Stimulated activated CD4-positive, alpha-beta T cell treated with anti-CD3 and anti-CD28 coated beads, TNF-alpha, amount 100 ng/mL, for 24 hours (primary cell): ENCODE measurements at regions not wholly inside any gene's neighbourhood (a gene's known extent, or its start where the extent isn't known, plus 50 kb on each side); places are given as distances from the start of the nearest gene placed in this dataset.
"Not testable (repeated sequence)": the region's sequence is repeated elsewhere in the genome, so short reads cannot be mapped to it uniquely, and the experiment has no call there.

ENCODE experiments used
- DNase-seq, 3 experiments: peaks; one replicate each; pipeline ENCODE4 v3.0.0-alpha.2; 2020; ENCODE audit warnings: low read depth in 3 of 3

GRCh38 chr4:8972635-8973034 is 101.0 kb upstream of the HMX1 start:
- DNase-seq: not testable (repeated sequence)

- DNase-seq: not testable (repeated sequence)
These were observed 94.3 kb upstream of the HMX1 start for GRCh38 chr4:8965896-8966295.

- DNase-seq: not testable (repeated sequence)
These were observed 92.7 kb upstream of the HMX1 start for GRCh38 chr4:8964201-8964788.

DNA sequence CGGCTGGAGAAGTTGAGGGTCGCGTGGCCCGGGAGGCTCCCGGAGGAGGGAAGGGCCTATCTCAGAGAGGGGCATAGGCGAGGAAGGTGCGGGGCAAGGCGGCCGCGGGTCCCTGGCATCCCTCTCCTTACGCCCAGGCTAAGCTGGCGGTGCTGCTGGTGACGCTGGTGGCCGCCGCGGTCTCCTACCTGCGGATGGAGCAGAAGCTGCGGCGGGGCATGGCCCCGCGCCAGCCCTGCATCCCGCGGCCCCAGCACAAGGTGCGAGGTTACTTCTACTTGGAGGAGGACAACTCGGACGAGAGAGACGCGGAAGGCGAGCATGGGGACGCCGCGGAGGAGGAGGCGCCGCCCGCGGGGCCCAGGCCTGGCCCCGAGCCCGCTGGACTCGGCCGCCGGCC is 91.9 kb upstream of the HMX1 start:
- not testable (repeated sequence) for DNase-seq

GRCh38 chr4:8961343-8961742 is 89.7 kb upstream of the HMX1 start:
- peak; percentile 2 to 69 (median 20) for DNase-seq

DNA sequence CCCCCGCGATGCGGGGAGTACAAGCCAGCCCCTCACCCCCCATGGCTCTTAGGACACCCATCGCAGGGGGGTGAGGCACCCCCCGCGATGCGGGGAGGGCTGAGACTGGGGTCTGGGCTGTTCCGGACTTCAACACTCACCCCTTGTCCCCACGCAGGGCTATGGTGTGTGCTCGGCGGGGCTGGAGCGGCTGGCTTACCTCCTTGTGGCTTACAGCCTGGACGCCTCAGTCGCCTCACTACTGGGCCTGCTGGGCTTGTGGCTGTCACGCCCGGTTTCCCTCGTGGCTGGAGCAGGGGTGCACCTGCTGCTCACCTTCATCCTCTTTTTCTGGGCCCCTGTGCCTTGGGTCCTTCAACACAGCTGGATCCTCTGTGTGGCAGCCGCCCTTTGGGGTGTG is 87.8 kb upstream of the HMX1 start:
- DNase-seq: not testable (repeated sequence)

DNA sequence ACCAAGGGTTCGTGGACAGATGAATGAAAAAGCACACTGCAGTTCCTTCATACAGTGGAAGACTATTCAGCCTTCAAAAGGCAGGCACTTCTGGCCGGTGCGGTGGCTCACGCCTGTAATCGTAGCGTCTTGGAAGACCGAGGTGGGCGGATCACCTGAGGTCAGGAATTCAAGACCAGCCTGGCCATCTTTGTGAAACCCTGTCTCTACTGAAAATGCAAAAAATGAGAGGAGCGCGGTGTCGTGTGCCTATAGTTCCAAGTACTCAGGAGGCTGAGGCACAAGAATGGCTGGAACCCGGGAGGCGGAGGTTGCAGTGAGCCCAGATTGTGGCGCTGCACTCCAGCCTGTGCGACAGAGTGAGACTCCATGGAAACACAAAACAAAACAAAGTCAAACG is 82.4 kb upstream of the HMX1 start:
- DNase-seq: not testable (repeated sequence)

DNA sequence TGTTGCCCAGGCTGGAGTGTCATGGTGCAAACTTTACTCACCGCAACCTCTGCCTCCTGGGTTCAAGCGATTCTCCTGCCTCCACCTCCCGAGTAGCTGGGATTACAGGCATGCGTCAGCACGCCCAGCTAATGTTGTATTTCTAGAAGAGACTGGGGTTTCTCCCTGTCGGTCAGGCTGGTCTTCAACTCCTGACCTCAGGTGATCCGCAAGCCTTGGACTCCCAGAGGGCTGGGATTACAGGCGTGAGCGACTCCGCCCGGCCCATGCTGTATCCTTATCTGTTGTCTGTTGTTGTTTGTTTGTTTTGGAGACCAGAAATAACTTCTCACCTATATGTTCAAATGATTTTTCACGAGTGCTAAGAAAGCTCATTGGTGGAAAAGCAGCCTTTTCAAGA is 81.2 kb upstream of the HMX1 start:
- DNase-seq: not testable (repeated sequence)

DNA sequence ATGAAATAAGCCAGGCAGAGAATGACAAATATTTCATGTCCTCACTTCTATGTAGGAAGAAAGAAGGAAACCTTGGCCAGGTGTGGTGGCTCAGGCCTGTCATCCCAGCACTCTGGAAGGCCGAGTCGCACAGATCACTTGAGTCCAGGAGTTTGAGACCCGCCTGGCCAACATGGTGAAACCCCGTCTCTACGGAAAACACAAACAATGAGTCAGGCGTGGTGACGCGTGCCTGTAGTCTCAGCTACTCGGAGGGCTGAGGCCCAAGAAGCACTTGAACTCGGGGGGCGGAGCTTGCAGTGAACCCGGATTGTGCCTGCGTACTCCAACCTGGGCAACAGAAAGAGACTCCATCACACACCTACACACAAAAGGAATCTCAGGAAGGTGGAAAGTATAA is 80.5 kb upstream of the HMX1 start:
- DNase-seq: not testable (repeated sequence)

DNA sequence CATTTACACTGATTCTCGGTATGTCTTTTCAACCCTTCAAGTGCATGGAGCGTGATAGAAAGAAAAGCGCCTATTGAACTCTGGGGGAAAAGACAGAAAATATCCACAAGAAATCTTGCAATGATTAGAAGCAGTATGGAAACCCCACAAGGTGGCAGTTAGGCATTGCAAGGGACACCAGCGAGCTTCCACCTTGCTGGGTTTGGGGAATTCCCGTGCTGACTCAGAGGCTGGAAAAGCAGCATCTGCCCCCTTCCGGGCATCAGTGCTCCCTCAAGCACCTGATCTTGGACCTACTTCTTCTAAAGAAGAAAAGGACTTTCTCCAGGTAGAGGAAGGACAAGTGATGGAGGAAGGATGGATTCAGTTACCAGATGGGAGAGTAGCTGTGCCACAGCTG is 73.9 kb upstream of the HMX1 start:
- not testable (repeated sequence) for DNase-seq

DNA sequence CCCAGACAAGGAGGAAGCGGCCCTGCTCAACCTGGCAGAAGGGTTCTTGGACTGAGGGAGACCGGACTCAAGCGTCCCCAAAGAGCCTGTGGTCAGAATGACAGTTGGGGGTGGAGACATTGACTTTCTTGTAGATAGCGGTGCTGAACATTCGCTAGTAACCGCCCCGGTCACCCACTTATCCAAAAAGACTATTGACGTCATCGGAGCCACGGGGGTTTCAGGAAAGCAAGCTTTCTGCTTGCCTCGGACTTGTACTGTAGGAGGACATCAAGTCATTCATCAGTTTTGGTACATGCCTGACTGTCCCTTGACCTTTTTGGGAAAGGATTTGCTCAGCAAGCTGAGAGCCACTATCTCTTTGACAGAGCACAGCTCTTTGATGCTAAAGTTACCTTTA is 71.7 kb upstream of the HMX1 start:
- not testable (repeated sequence) for DNase-seq

- not testable (repeated sequence) for DNase-seq
These were observed 70.4 kb upstream of the HMX1 start for GRCh38 chr4:8942088-8942487.

DNA sequence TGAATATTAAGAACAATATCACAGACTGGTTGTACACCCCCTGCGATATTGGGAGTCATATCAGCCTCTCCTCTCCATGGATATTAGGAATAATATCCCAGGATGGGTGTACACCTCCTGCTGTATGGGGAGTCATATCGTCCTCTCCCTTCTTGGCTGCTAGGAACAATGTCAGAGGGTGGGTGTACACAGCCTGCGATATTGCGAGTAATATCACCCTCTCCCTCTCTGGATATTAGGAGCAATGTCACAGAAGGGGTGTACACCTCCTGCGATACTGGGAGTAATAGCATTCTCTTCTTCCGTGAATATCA is 69.8 kb upstream of the HMX1 start:
- DNase-seq: not testable (repeated sequence)

DNA sequence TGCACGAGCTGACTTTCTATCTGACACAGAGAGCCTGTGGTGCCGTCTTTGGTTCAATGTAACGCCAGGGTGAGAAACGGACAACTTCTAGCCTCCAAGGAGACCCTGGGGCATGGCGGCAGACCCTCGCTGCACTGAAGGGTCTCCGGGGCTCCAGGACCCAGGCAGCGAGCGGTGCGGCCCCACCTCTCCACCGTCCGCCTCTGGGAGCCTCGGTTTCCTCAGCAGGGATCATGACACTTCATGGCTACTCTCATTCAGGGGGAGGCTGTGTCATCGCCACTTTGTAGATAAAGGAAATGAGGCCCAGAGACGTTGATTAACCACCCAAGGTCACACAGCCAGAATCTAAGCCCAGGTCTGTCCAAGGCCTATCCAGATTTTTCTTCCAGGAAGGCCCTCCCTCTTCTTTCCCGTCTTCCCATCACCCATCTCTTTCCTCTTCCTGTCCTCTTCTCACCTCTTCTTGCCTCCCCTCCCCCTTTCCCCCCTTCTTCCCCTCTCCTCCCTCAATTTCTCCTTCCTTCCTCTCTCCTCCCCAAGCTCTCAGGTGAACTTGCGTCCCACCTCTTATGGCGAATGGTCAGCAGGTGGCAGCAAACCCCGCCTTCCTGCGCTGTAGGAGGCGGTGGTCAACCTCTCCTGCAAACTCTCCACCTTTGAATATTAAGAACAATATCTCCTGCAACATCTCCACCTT is 69.3 kb upstream of the HMX1 start:
- DNase-seq: no peak

- DNase-seq: no peak
These were observed 68.5 kb upstream of the HMX1 start for GRCh38 chr4:8939840-8940742.

DNA sequence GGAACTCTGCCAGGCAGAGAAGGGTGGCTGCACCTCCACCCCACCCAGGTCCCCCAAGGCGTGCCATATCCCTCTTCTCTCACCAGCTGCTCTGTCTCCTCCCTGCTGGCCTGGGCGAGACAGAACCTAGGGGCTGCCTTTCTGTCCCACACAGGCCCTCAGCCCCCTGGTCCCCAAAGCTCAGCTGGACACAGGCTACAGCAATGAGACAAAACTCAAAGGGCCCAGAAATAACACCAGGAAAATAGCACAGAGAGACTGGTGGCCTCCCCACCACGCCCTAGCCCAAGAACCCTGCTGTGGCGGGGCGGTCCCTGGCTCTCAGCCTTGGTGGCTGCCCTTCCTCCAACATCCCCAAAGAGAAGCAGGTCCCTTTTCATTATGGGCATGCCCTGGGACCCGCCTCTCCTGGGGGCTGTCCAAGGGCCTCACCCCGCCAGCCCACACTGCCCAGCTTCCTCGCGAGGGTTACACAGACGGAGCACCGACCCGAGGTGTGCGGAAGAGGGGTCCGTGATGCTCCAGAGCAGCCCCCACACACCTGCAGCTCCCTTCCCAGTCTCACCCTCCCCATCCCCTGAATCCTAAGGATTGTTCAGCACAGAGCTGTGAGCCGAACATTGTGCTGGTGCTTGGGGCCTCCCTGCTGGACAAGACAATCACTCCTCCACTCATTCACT is 67.7 kb upstream of the HMX1 start:
- no peak for DNase-seq

GRCh38 chr4:8938623-8939022 is 67.0 kb upstream of the HMX1 start:
- no peak for DNase-seq

- no peak for DNase-seq
These were observed 66.5 kb upstream of the HMX1 start for GRCh38 chr4:8938137-8938536.

GRCh38 chr4:8932884-8933283 is 61.2 kb upstream of the HMX1 start:
- DNase-seq: no peak

- no peak for DNase-seq
These were observed 56.4 kb upstream of the HMX1 start for GRCh38 chr4:8928074-8928473.

GRCh38 chr4:8922481-8922880 is 50.8 kb upstream of the HMX1 start:
- DNase-seq: no peak

GRCh38 chr4:8921465-8921864 is 49.8 kb upstream of the HMX1 start:
- no peak for DNase-seq
